Colonic mucosa (tissue), 4 donors: ENCODE measurements at regions not wholly inside any gene's neighbourhood (a gene's known extent, or its start where the extent isn't known, plus 50 kb on each side); places are given as distances from the start of the nearest gene placed in this dataset.

Experiments used
- DNase-seq: peaks from one replicate; pipeline ENCODE4 v3.0.0-alpha.2; 2020
- H3K27ac ChIP-seq: fragments of 200-600 bp; one replicate; pipeline ENCODE4 v1.8.0; 2021
- H3K27me3 ChIP-seq: fragments of 200-600 bp; one replicate; pipeline ENCODE4 v1.8.0; 2021
- H3K36me3 ChIP-seq: fragments of 200-600 bp; one replicate; pipeline ENCODE4 v1.8.0; 2021
- H3K4me1 ChIP-seq: fragments of 200-600 bp; one replicate; pipeline ENCODE4 v1.8.0; 2021; ENCODE audit warnings: mild to moderate bottlenecking
- H3K4me3 ChIP-seq: fragments of 200-600 bp; one replicate; pipeline ENCODE4 v1.8.0; 2021
- H3K9ac ChIP-seq, 2 donors: one replicate each; pipeline ENCODE4 v1.7.0; 2013; ENCODE audit warnings: control low read depth in 2 of 2, low read depth in 2 of 2, low read length in 2 of 2
- H3K9me3 ChIP-seq: fragments of 200-600 bp; one replicate; pipeline ENCODE4 v1.8.0; 2021
- CTCF ChIP-seq: fragments of 200-600 bp; IDR thresholded peaks from one replicate; pipeline ENCODE4 v1.8.0; 2022; ENCODE audit warnings: antibody characterized with exemption, mild to moderate bottlenecking
- intact Hi-C: fragments of 100-400 bp; cut with DNase I; formaldehyde crosslinking; loops from one replicate; pipeline ENCODE4 v1.14.1; 2022
- donor health status: healthy.
- donor health status: DM: no; HTN: no; CAD: no.
- donor health status: DM: no; HTN: no; CAD: no.

GRCh38 chr5:19047277-19047676 lies 940.7 kb downstream of the CDH18 start:
- Histone ChIP-seq H3K27me3 (no peaks in the 10 kb centered on the region), H3K4me1 (no peaks in the 10 kb centered on the region), H3K9ac (no peak overlapping the region), H3K4me3 (no peak overlapping the region), H3K9me3 (no peaks in the 10 kb centered on the region), H3K36me3 (no peaks in the 10 kb centered on the region), H3K27ac (no peak overlapping the region)
- no peak for DNase-seq
- TF ChIP-seq CTCF: no peak
- intact Hi-C loops: no loop called here

- Histone ChIP-seq H3K9me3 (no peaks in the 10 kb centered on the region), H3K9ac (no peak overlapping the region), H3K4me1 (no peaks in the 10 kb centered on the region), H3K27me3 (no peaks in the 10 kb centered on the region), H3K36me3 (no peaks in the 10 kb centered on the region), H3K4me3 (no peak overlapping the region), H3K27ac (no peak overlapping the region)
- DNase-seq: no peak
- TF ChIP-seq CTCF: no peak
- intact Hi-C loops: no loop called here
Observed at GRCh38 chr5:19048726-19049125, 939.3 kb downstream of the CDH18 start.

- Histone ChIP-seq H3K4me3 (no peak overlapping the region), H3K9me3 (no peaks in the 10 kb centered on the region), H3K36me3 (no peaks in the 10 kb centered on the region), H3K9ac (no peak overlapping the region), H3K27ac (no peak overlapping the region), H3K27me3 (no peaks in the 10 kb centered on the region), H3K4me1 (no peaks in the 10 kb centered on the region)
- TF ChIP-seq CTCF: no peak
- intact Hi-C loops: no loop called here
- DNase-seq: no peak
Observed at GRCh38 chr5:19058216-19058615, 929.8 kb downstream of the CDH18 start.

- no peak overlapping the region for H3K27ac ChIP-seq
- H3K27me3 ChIP-seq: no peaks in the 10 kb centered on the region
- no peak for TF ChIP-seq CTCF
- no peak for DNase-seq
- no peak overlapping the region for H3K4me3 ChIP-seq
- no peaks in the 10 kb centered on the region for H3K4me1 ChIP-seq
- intact Hi-C loops: no loop called here
- no peak overlapping the region for H3K9ac ChIP-seq
- no peaks in the 10 kb centered on the region for H3K9me3 ChIP-seq
- H3K36me3 ChIP-seq: no peaks in the 10 kb centered on the region
Observed at GRCh38 chr5:19064094-19064493, 923.9 kb downstream of the CDH18 start.

GRCh38 chr5:19067741-19068140 lies 920.3 kb downstream of the CDH18 start:
- Histone ChIP-seq H3K4me1 (no peaks in the 10 kb centered on the region), H3K27ac (no peak overlapping the region), H3K27me3 (no peaks in the 10 kb centered on the region), H3K36me3 (no peaks in the 10 kb centered on the region), H3K4me3 (no peak overlapping the region), H3K9me3 (no peaks in the 10 kb centered on the region), H3K9ac (no peak overlapping the region)
- no peak for DNase-seq
- intact Hi-C loops: no loop called here
- no peak for TF ChIP-seq CTCF

GRCh38 chr5:19098434-19098833 lies 889.6 kb downstream of the CDH18 start:
- TF ChIP-seq CTCF: no peak
- no peaks in the 10 kb centered on the region for H3K9me3 ChIP-seq
- no peak overlapping the region for H3K4me3 ChIP-seq
- intact Hi-C loops: no loop called here
- H3K36me3 ChIP-seq: no peaks in the 10 kb centered on the region
- no peak overlapping the region for H3K9ac ChIP-seq
- no peak for DNase-seq
- no peak overlapping the region for H3K27ac ChIP-seq
- no peaks in the 10 kb centered on the region for H3K4me1 ChIP-seq
- H3K27me3 ChIP-seq: no peaks in the 10 kb centered on the region
